ENCODE measurements at regions not wholly inside any gene's neighbourhood (a gene's known extent, or its start where the extent isn't known, plus 50 kb on each side); places are given as distances from the start of the nearest gene placed in this dataset.
A peak's percentile ranks its signal among the peaks of the same experiment; 100 is the strongest.

DNA sequence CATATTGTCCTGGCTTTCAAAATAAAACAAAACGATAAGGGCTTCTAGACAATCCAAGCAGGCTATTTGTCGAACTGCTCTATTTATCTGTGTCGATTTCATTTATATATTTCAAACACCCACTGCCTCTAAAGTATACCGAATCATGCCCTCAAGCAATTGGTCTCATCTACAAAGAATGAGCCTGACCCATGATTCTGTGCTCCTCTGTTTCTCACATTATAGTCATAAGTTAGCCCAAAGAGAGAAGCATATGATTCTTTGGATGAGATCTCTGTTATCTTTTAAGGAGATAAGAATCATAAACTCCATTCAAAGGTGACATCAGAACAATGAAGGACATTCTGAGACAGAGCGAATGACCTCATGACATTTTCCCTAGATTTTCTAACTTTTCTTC, 191.1 kb downstream of the MAP2K6 start:
- TF ChIP-seq, protein P1, sequence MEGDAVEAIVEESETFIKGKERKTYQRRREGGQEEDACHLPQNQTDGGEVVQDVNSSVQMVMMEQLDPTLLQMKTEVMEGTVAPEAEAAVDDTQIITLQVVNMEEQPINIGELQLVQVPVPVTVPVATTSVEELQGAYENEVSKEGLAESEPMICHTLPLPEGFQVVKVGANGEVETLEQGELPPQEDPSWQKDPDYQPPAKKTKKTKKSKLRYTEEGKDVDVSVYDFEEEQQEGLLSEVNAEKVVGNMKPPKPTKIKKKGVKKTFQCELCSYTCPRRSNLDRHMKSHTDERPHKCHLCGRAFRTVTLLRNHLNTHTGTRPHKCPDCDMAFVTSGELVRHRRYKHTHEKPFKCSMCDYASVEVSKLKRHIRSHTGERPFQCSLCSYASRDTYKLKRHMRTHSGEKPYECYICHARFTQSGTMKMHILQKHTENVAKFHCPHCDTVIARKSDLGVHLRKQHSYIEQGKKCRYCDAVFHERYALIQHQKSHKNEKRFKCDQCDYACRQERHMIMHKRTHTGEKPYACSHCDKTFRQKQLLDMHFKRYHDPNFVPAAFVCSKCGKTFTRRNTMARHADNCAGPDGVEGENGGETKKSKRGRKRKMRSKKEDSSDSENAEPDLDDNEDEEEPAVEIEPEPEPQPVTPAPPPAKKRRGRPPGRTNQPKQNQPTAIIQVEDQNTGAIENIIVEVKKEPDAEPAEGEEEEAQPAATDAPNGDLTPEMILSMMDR (IDR thresholded peaks at IDR 0.05; ENCODE audit: low read depth, low read length): no peak
- no peak overlapping the region for H3K4me3 ChIP-seq (ENCODE audit: low read depth, low read length)

DNA sequence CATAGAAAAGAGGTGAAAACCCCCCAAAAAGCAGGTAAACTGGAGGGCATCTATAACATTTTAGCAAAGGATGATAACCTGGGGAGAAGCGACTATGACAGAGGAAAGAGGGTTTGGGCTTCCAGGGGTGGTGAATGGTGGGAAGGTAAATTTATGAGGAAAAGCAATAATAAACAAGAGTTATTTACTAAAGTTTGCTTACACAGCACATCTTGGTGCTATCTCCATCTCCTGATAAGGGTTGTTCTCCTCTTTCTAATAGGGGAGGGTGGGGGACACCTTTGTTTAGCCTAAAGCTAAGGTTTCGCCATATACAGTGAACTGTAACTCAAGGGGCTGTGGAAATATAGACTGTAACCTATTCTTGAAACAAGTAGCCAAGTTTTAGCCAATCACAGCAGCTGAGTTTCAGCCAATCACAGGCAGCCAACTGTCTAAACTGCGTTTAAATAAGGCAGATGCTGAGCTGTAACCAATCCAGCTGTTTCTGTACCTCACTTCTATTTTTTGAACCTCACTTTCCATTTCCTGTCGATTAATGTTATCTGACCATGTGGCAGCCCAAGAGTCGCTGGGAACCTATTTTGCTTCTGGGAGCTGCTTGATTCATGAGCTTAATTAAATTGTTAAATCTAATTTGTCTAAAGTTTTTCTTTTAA, 191.8 kb downstream of the MAP2K6 start:
- TF ChIP-seq, protein P1 (IDR thresholded peaks at IDR 0.05; ENCODE audit: low read depth, low read length): no peak
- no peak overlapping the region for H3K4me3 ChIP-seq (ENCODE audit: low read depth, low read length)

GRCh38 chr17:69607162-69607834, 192.8 kb downstream of the MAP2K6 start:
- H3K4me3 ChIP-seq (ENCODE audit: low read depth, low read length): no peak overlapping the region

GRCh38 chr17:69608141-69608540, 193.6 kb downstream of the MAP2K6 start:
- TF ChIP-seq, protein P1 (IDR thresholded peaks at IDR 0.05; ENCODE audit: low read depth, low read length): no peak

More at GRCh38 chr17:69607162-69607834, 192.8 kb downstream of the MAP2K6 start:
- TF ChIP-seq, protein P1 (IDR thresholded peaks at IDR 0.05; ENCODE audit: low read depth, low read length): peak; percentile 69

DNA sequence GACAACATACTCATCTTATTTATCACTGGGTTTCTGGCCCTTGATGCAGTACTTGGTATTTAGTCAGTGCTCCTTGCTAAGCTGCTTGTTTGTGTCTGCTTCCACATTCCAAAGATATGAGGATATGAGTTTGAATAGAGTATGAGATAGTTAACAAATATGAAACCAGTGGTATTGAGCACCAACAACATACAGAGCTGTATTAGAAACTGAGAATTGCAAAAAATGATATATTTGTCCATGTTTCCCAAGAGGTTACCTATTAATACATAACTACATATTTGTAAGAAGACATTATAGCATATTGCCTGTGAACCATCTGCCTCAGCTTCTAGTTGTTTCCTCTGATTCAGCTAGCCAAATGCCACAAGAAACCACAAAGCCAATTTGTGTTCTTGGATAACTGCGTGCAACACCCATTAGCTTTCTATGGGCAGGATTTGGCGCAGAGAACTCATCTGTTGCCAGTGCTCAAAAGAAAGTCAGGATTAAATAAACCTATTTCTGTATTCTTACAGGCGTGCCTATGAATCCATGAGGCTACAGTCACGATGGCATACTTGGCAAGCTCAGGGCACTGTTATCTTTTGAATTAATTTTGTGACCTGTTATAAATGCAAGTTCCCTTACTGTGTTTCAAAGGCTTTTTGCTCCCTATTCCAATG, 194.4 kb downstream of the MAP2K6 start:
- H3K4me3 ChIP-seq (ENCODE audit: low read depth, low read length): peak overlapping the region; percentile 20
- TF ChIP-seq, protein P1 (IDR thresholded peaks at IDR 0.05; ENCODE audit: low read depth, low read length): no peak

More at GRCh38 chr17:69608141-69608540, 193.6 kb downstream of the MAP2K6 start:
- no peak overlapping the region for H3K4me3 ChIP-seq (ENCODE audit: low read depth, low read length)

- peak overlapping the region; percentile 20 for H3K4me3 ChIP-seq (ENCODE audit: low read depth, low read length)
- TF ChIP-seq, protein P1 (IDR thresholded peaks at IDR 0.05; ENCODE audit: low read depth, low read length): peak; percentile 75
Observed at GRCh38 chr17:69609473-69610305, 195.2 kb downstream of the MAP2K6 start.
